Panc1 (cell line): ENCODE measurements at regions not wholly inside any gene's neighbourhood (a gene's known extent, or its start where the extent isn't known, plus 50 kb on each side); places are given as distances from the start of the nearest gene placed in this dataset.

Source experiments
- ATAC-seq: fragments of 200-7000 bp; cut with Tn5 transposase; 2 replicates; pipeline ENCODE4 v1.9.1; 2020; ENCODE audit warnings: mild to moderate bottlenecking, moderate library complexity
- BruUV-seq: library from RNA; stranded (reverse); fragments of 400-500 nt; replicated peaks from 2 replicates; lab custom pipeline; 2021; lab: Mats Ljungman, UMichigan
- CTCF ChIA-PET: fragments of 300-600 bp; sonication (Branson Sonifier 250); formaldehyde crosslinking; loops from one replicate; lab custom pipeline; 2022; ENCODE audit warnings: antibody characterized with exemption; lab: Charles Lee
- POLR2A ChIA-PET: fragments of 300-600 bp; sonication (Branson Sonifier 250); formaldehyde crosslinking; loops from one replicate; lab custom pipeline; 2022; ENCODE audit warnings: antibody characterized with exemption; lab: Charles Lee
- DNase-seq: peaks from one replicate; pipeline ENCODE4 v3.0.0-alpha.2; 2010; ENCODE audit warnings: low read depth, low spot score
- H3K27ac ChIP-seq: 2 replicates; pipeline ENCODE4 v1.5.1; 2011; ENCODE audit warnings: mild to moderate bottlenecking, low read length, inconsistent platforms
- H3K27me3 ChIP-seq: fragments of 200-500 bp; sonication (Bioruptor generic); 2 replicates; pipeline ENCODE4 v1.6.0; 2014; ENCODE audit warnings: low read length, inconsistent platforms; ENCODE audit not compliant: control insufficient read depth, insufficient read depth
- H3K36me3 ChIP-seq: fragments of 200-500 bp; sonication (Bioruptor generic); 2 replicates; pipeline ENCODE4 v1.5.1; 2014; ENCODE audit warnings: inconsistent platforms, mild to moderate bottlenecking, low read length, moderate library complexity; ENCODE audit not compliant: control insufficient read depth, insufficient read depth
- H3K4me1 ChIP-seq: 2 replicates; pipeline ENCODE4 v1.5.1; 2011; ENCODE audit warnings: inconsistent platforms, mild to moderate bottlenecking, low read length, moderate library complexity; ENCODE audit not compliant: control insufficient read depth, insufficient read depth
- H3K4me3 ChIP-seq, 2 experiments: 2 replicates each; pipeline ENCODE4 v1.5.1; 2011 to 2012; ENCODE audit warnings: low read depth in 2 of 2, low read length in 2 of 2, mild to moderate bottlenecking in 2 of 2, inconsistent platforms in 1 of 2, moderate library complexity in 1 of 2
- H3K9me3 ChIP-seq: fragments of 200-500 bp; sonication (Bioruptor generic); 2 replicates; pipeline ENCODE4 v1.5.1; 2014; ENCODE audit warnings: low read depth, mild to moderate bottlenecking, inconsistent platforms, low read length, moderate library complexity; ENCODE audit not compliant: control insufficient read depth, insufficient read depth
- POLR2AphosphoS5 ChIP-seq: IDR thresholded peaks from 2 replicates; pipeline ENCODE4 v1.6.1; 2012; ENCODE audit warnings: mild to moderate bottlenecking, low read depth, low read length, moderate library complexity
- SIN3A ChIP-seq: IDR thresholded peaks from 2 replicates; pipeline ENCODE4 v1.6.1; 2012; ENCODE audit warnings: low read depth, mild to moderate bottlenecking, low read length, moderate library complexity, borderline replicate concordance; ENCODE audit not compliant: insufficient read depth
- TCF7L2 ChIP-seq: IDR thresholded peaks from 2 replicates; pipeline ENCODE4 v1.6.1; 2011; ENCODE audit warnings: mild to moderate bottlenecking, low read depth, low read length, inconsistent platforms
- in situ Hi-C: cut with HindIII; loops from 2 replicates; pipeline ENCODE4 v1.10.0; 2016; ENCODE audit warnings: low sequenced_read_pairs, low pct_unique_long_range_greater_than_20kb
- intact Hi-C: fragments of 100-400 bp; cut with micrococcal nuclease; formaldehyde crosslinking; loops from one replicate; pipeline ENCODE4 v1.10.0; 2022; ENCODE audit not compliant: unreplicated experiment
- TF ChIP-seq, protein P1 (sequence below): fragments of 450-650 bp; IDR thresholded peaks from 2 replicates; pipeline ENCODE4 v1.5.1; 2017; ENCODE audit warnings: mild to moderate bottlenecking
- TF ChIP-seq, protein P2 (sequence below), 2 experiments: IDR thresholded peaks; 2 replicates each; pipeline ENCODE4 v1.6.1; 2011 to 2012; ENCODE audit warnings: low read depth in 2 of 2, control low read depth in 1 of 2, low read length in 1 of 2, mild to moderate bottlenecking in 1 of 2, moderate library complexity in 1 of 2; ENCODE audit not compliant: insufficient read depth in 1 of 2

DNA sequence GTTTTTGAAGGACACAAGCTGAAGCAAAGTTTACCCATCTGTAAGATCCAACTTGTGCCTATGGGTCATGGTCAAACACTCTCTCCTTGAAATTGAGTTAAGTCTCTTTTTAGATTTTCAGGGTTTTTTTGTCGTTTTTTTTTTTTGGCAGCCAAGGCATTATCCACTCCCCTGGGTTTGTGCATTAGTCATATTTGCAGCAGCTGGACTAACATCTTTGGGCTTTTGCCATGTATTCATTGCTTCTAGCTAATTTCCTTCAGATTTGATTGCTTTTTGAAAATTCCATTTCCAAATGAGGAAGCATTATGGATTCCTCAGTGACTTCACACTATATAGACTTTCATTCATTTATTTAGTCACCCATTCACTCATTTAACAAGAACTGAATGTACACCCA, 80.3 kb upstream of the SRRM4 start:
- Histone ChIP-seq H3K4me3 (no peak overlapping the region), H3K27ac (no peak overlapping the region), H3K4me1 (no peaks in the 10 kb centered on the region), H3K9me3 (no peaks in the 10 kb centered on the region), H3K36me3 (no peaks in the 10 kb centered on the region), H3K27me3 (no peaks in the 10 kb centered on the region)
- POLR2A ChIA-PET = no interaction called here
- no peak for ATAC-seq
- in situ Hi-C loops (no loop called here), intact Hi-C loops (no loop called here)
- BruUV-seq = no TSS peak
- DNase-seq = no peak
- CTCF ChIA-PET = interaction anchor here (0.7 kb wide), 1 partner anchor 136 kb away, joined by 3 read pairs; no protein-coding TSS in a partner anchor
- TF ChIP-seq SIN3A (no peak), POLR2AphosphoS5 (no peak), TCF7L2 (no peak)
- TF ChIP-seq, protein P1, sequence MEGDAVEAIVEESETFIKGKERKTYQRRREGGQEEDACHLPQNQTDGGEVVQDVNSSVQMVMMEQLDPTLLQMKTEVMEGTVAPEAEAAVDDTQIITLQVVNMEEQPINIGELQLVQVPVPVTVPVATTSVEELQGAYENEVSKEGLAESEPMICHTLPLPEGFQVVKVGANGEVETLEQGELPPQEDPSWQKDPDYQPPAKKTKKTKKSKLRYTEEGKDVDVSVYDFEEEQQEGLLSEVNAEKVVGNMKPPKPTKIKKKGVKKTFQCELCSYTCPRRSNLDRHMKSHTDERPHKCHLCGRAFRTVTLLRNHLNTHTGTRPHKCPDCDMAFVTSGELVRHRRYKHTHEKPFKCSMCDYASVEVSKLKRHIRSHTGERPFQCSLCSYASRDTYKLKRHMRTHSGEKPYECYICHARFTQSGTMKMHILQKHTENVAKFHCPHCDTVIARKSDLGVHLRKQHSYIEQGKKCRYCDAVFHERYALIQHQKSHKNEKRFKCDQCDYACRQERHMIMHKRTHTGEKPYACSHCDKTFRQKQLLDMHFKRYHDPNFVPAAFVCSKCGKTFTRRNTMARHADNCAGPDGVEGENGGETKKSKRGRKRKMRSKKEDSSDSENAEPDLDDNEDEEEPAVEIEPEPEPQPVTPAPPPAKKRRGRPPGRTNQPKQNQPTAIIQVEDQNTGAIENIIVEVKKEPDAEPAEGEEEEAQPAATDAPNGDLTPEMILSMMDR = no peak
- TF ChIP-seq, protein P2, sequence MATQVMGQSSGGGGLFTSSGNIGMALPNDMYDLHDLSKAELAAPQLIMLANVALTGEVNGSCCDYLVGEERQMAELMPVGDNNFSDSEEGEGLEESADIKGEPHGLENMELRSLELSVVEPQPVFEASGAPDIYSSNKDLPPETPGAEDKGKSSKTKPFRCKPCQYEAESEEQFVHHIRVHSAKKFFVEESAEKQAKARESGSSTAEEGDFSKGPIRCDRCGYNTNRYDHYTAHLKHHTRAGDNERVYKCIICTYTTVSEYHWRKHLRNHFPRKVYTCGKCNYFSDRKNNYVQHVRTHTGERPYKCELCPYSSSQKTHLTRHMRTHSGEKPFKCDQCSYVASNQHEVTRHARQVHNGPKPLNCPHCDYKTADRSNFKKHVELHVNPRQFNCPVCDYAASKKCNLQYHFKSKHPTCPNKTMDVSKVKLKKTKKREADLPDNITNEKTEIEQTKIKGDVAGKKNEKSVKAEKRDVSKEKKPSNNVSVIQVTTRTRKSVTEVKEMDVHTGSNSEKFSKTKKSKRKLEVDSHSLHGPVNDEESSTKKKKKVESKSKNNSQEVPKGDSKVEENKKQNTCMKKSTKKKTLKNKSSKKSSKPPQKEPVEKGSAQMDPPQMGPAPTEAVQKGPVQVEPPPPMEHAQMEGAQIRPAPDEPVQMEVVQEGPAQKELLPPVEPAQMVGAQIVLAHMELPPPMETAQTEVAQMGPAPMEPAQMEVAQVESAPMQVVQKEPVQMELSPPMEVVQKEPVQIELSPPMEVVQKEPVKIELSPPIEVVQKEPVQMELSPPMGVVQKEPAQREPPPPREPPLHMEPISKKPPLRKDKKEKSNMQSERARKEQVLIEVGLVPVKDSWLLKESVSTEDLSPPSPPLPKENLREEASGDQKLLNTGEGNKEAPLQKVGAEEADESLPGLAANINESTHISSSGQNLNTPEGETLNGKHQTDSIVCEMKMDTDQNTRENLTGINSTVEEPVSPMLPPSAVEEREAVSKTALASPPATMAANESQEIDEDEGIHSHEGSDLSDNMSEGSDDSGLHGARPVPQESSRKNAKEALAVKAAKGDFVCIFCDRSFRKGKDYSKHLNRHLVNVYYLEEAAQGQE (IDR thresholded peaks at IDR 0.05; ENCODE audit: insufficient read depth in 1 of 2, low read depth in 2 of 2, low read length in 1 of 2) = no peak

DNA sequence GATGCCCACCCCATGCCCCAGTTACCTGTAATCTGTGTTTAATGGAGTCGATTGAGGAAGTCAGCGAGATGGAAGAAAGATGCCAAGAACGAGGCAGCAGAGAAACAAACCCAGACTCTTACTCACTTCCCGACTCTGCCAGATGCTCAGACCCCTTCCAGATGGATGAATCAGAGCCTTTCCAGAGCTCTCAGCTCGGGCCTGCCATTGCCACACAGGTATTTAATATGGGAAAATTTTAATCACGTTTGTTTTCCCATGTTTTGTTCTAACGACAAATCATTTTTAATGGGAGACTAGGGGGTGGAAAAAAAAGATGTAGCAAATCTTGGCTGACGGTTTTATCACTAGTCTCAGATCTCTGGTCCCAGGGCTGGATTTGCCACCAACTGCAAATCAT, 72.5 kb upstream of the SRRM4 start:
- DNase-seq (no peak), ATAC-seq (no peak)
- H3K36me3 ChIP-seq = no peaks in the 10 kb centered on the region
- no peaks in the 10 kb centered on the region; the same call in 1 of the 2 replicates for H3K27me3 ChIP-seq
- no peak overlapping the region for H3K4me3 ChIP-seq
- intact Hi-C loops (no loop called here), in situ Hi-C loops (no loop called here)
- no peaks in the 10 kb centered on the region for H3K9me3 ChIP-seq
- CTCF ChIA-PET = no interaction called here
- BruUV-seq = no TSS peak
- H3K27ac ChIP-seq = no peak overlapping the region
- H3K4me1 ChIP-seq = no peaks in the 10 kb centered on the region
- POLR2A ChIA-PET = no interaction called here
- TF ChIP-seq, protein P1 = no peak
- no peak for TF ChIP-seq SIN3A
- TF ChIP-seq TCF7L2 = no peak
- TF ChIP-seq, protein P2 (IDR thresholded peaks at IDR 0.05; ENCODE audit: insufficient read depth in 1 of 2, low read depth in 2 of 2, low read length in 1 of 2) = no peak
- TF ChIP-seq POLR2AphosphoS5 = no peak
